GM19324 (cell line): ENCODE measurements at regions not wholly inside any gene's neighbourhood (a gene's known extent, or its start where the extent isn't known, plus 50 kb on each side); places are given as distances from the start of the nearest gene placed in this dataset.

Experiments used
- ATAC-seq: cut with Tn5 transposase; IDR thresholded peaks from one replicate; pipeline ENCODE4 v1.9.1; 2021; ENCODE audit warnings: mild to moderate bottlenecking, moderate library complexity; ENCODE audit not compliant: unreplicated experiment, low FRiP score

GRCh38 chr2:157106950-157107349 is 150.6 kb upstream of the GALNT5 start:
- peak; percentile 25 for ATAC-seq

GRCh38 chr2:157107460-157107859 is 150.0 kb upstream of the GALNT5 start:
- ATAC-seq = peak; percentile 36

GRCh38 chr2:157107877-157108276 is 149.6 kb upstream of the GALNT5 start:
- ATAC-seq = peak; percentile 55

GRCh38 chr2:157122776-157123175 is 134.7 kb upstream of the GALNT5 start:
- ATAC-seq = no peak

GRCh38 chr2:157124731-157125130 is 132.8 kb upstream of the GALNT5 start:
- ATAC-seq = no peak

GRCh38 chr2:157125685-157126084 is 131.8 kb upstream of the GALNT5 start:
- ATAC-seq = no peak

GRCh38 chr2:157127249-157128012 is 130.1 kb upstream of the GALNT5 start:
- no peak for ATAC-seq

GRCh38 chr2:157143901-157144300 is 113.6 kb upstream of the GALNT5 start:
- ATAC-seq = no peak

GRCh38 chr2:157149270-157149669 is 108.2 kb upstream of the GALNT5 start:
- ATAC-seq = no peak

GRCh38 chr2:157150747-157151146 is 106.8 kb upstream of the GALNT5 start:
- ATAC-seq = peak; percentile 71

GRCh38 chr2:157152362-157152761 is 105.1 kb upstream of the GALNT5 start:
- ATAC-seq = no peak

GRCh38 chr2:157155992-157156391 is 101.5 kb upstream of the GALNT5 start:
- ATAC-seq = no peak

GRCh38 chr2:157158111-157158510 is 99.4 kb upstream of the GALNT5 start:
- no peak for ATAC-seq

- ATAC-seq = no peak
Observed at GRCh38 chr2:157159221-157159934, 98.1 kb upstream of the GALNT5 start.

GRCh38 chr2:157160111-157160510 is 97.4 kb upstream of the GALNT5 start:
- no peak for ATAC-seq

GRCh38 chr2:157164370-157164769 is 93.1 kb upstream of the GALNT5 start:
- no peak for ATAC-seq

GRCh38 chr2:157164891-157165290 is 92.6 kb upstream of the GALNT5 start:
- ATAC-seq = no peak

GRCh38 chr2:157168501-157168900 is 89.0 kb upstream of the GALNT5 start:
- ATAC-seq = no peak

- no peak for ATAC-seq
Observed at GRCh38 chr2:157169889-157170288, 87.6 kb upstream of the GALNT5 start.

GRCh38 chr2:157170299-157170698 is 87.2 kb upstream of the GALNT5 start:
- ATAC-seq = no peak

- ATAC-seq = no peak
Observed at GRCh38 chr2:157172239-157172638, 85.3 kb upstream of the GALNT5 start.
